IMR-90 (cell line): ENCODE measurements at regions not wholly inside any gene's neighbourhood (a gene's known extent, or its start where the extent isn't known, plus 50 kb on each side); places are given as distances from the start of the nearest gene placed in this dataset.

ENCODE experiments used
- ATAC-seq: fragments of 200-7000 bp; cut with Tn5 transposase; 2 replicates; pipeline ENCODE4 v1.9.1; 2020; ENCODE audit warnings: low read depth, mild to moderate bottlenecking, moderate library complexity
- BruUV-seq: library from RNA; stranded (reverse); fragments of 400-500 nt; replicated peaks from 2 replicates; lab custom pipeline; 2021; lab: Mats Ljungman, UMichigan
- CTCF ChIA-PET: fragments of 300-600 bp; formaldehyde crosslinking; extraction: SDS; loops from one replicate; lab custom pipeline; 2021; ENCODE audit warnings: antibody characterized with exemption; lab: Yijun Ruan, JAX
- POLR2A ChIA-PET: fragments of 300-600 bp; sonication (Branson Sonifier 250); formaldehyde crosslinking; loops from one replicate; lab custom pipeline; 2022; ENCODE audit warnings: antibody characterized with exemption; ENCODE audit not compliant: unreplicated experiment; lab: Charles Lee
- DNase-seq: peaks from one replicate; pipeline ENCODE4 v3.0.0; 2013
- H2AFZ ChIP-seq: replicated peaks from 2 replicates; pipeline ENCODE3; 2013; ENCODE audit warnings: low read length, mild to moderate bottlenecking; ENCODE audit not compliant: poor library complexity
- H2AK5ac ChIP-seq: 2 replicates; pipeline ENCODE4 v1.6.1; 2013; ENCODE audit warnings: low read depth, low read length, inconsistent platforms
- H2AK9ac ChIP-seq: replicated peaks from 2 replicates; pipeline ENCODE3; 2013; ENCODE audit warnings: mild to moderate bottlenecking, low read depth, low read length, moderate library complexity; ENCODE audit not compliant: poor library complexity
- H2BK120ac ChIP-seq: 2 replicates; pipeline ENCODE4 v1.6.1; 2013; ENCODE audit warnings: low read depth, low read length, inconsistent platforms
- H2BK15ac ChIP-seq: 3 replicates; pipeline ENCODE4 v1.6.1; 2013; ENCODE audit warnings: low read depth, low read length, inconsistent platforms
- H2BK20ac ChIP-seq: 2 replicates; pipeline ENCODE4 v1.6.1; 2013; ENCODE audit warnings: low read depth, mild to moderate bottlenecking, inconsistent platforms, low read length, moderate library complexity
- H2BK5ac ChIP-seq: 2 replicates; pipeline ENCODE4 v1.6.1; 2013; ENCODE audit warnings: mild to moderate bottlenecking, low read depth, low read length, inconsistent platforms; ENCODE audit not compliant: poor library complexity, severe bottlenecking
- H3K14ac ChIP-seq: replicated peaks from 2 replicates; pipeline ENCODE4 v1.6.1; 2013; ENCODE audit warnings: low read depth, low read length, inconsistent platforms
- H3K18ac ChIP-seq: 2 replicates; pipeline ENCODE4 v1.6.1; 2013; ENCODE audit warnings: low read depth, low read length, control low read depth
- H3K23ac ChIP-seq: 2 replicates; pipeline ENCODE4 v1.6.1; 2013; ENCODE audit warnings: low read depth, low read length, inconsistent platforms
- H3K27ac ChIP-seq: 2 replicates; pipeline ENCODE4 v1.5.1; 2013; ENCODE audit warnings: mild to moderate bottlenecking, control low read depth, low read length; ENCODE audit not compliant: insufficient read depth
- H3K27me3 ChIP-seq: 2 replicates; pipeline ENCODE4 v1.6.1; 2013; ENCODE audit warnings: low read length; ENCODE audit not compliant: control insufficient read depth, insufficient read depth
- H3K36me3 ChIP-seq: 2 replicates; pipeline ENCODE4 v1.6.1; 2013; ENCODE audit warnings: low read length, mixed read lengths; ENCODE audit not compliant: control insufficient read depth, insufficient read depth
- H3K4ac ChIP-seq: 2 replicates; pipeline ENCODE4 v1.6.1; 2013; ENCODE audit warnings: low read depth, low read length, inconsistent platforms
- H3K4me1 ChIP-seq: 2 replicates; pipeline ENCODE4 v1.6.1; 2013; ENCODE audit warnings: low read length, mixed read lengths; ENCODE audit not compliant: control insufficient read depth, insufficient read depth
- H3K4me2 ChIP-seq: 2 replicates; pipeline ENCODE4 v1.6.1; 2013; ENCODE audit warnings: low read depth, mild to moderate bottlenecking, control low read depth, low read length, moderate library complexity
- H3K4me3 ChIP-seq: 2 replicates; pipeline ENCODE4 v1.5.1; 2013; ENCODE audit warnings: low read depth, mild to moderate bottlenecking, control low read depth, low read length, moderate library complexity; ENCODE audit not compliant: insufficient read depth
- H3K56ac ChIP-seq: 2 replicates; pipeline ENCODE4 v1.6.1; 2013; ENCODE audit warnings: low read length, inconsistent platforms; ENCODE audit not compliant: insufficient read depth; ENCODE audit errors: extremely low read depth
- H3K79me1 ChIP-seq, 2 experiments: 2 replicates each; pipeline ENCODE4 v1.6.1; 2013; ENCODE audit warnings: low read length in 2 of 2, inconsistent platforms in 1 of 2, low read depth in 1 of 2
- H3K9ac ChIP-seq: 2 replicates; pipeline ENCODE4 v1.6.1; 2013; ENCODE audit warnings: low read depth, low read length, control low read depth
- H3K9me1 ChIP-seq: 2 replicates; pipeline ENCODE4 v1.6.1; 2013; ENCODE audit warnings: low read length, inconsistent platforms; ENCODE audit not compliant: insufficient read depth
- H3K9me3 ChIP-seq: 2 replicates; pipeline ENCODE4 v1.6.1; 2013; ENCODE audit warnings: low read length; ENCODE audit not compliant: control insufficient read depth, insufficient read depth
- H4K20me1 ChIP-seq: 2 replicates; pipeline ENCODE4 v1.6.1; 2013; ENCODE audit warnings: low read length, inconsistent platforms; ENCODE audit not compliant: insufficient read depth
- H4K5ac ChIP-seq: 2 replicates; pipeline ENCODE4 v1.6.1; 2013; ENCODE audit warnings: mild to moderate bottlenecking, low read depth, low read length, control low read depth
- H4K8ac ChIP-seq, 2 experiments: 2 replicates each; pipeline ENCODE4 v1.6.1; 2013; ENCODE audit warnings: low read depth in 2 of 2, low read length in 2 of 2, control low read depth in 1 of 2, inconsistent platforms in 1 of 2
- H4K91ac ChIP-seq: 2 replicates; pipeline ENCODE4 v1.6.1; 2013; ENCODE audit warnings: low read depth, low read length, inconsistent platforms; ENCODE audit not compliant: insufficient read depth
- BHLHE40 ChIP-seq: fragments of 150-350 bp; IDR thresholded peaks from 2 replicates; pipeline ENCODE4 v1.6.1; 2016; ENCODE audit warnings: mild to moderate bottlenecking, low read depth, low read length
- RAD21 ChIP-seq: IDR thresholded peaks from 2 replicates; pipeline ENCODE4 v1.6.1; 2012; ENCODE audit warnings: low read length, improper control_type of control experiment
- WGBS, 2 experiments: methylation state at CpG; one replicate each; pipeline versions ENCODE4 v1.1.5 to v1.1.7; 2013; ENCODE audit warnings: missing lambda C conversion rate in 2 of 2; ENCODE audit not compliant: insufficient read length in 1 of 2; ENCODE audit errors: extremely low coverage in 2 of 2; 5-methylcytosine and 5-hydroxymethylcytosine counted together
- dilution Hi-C: fragments of 300-500 bp; cut with HindIII; formaldehyde crosslinking; loops from one replicate; pipeline ENCODE4 v1.14.3; 2018; ENCODE audit warnings: low sequenced_read_pairs; ENCODE audit not compliant: unreplicated experiment
- in situ Hi-C: fragments of 300-500 bp; cut with MboI; formaldehyde crosslinking; loops from 3 replicates; pipeline ENCODE4 v1.14.3; 2019; ENCODE audit warnings: low sequenced_read_pairs, inconsistent platforms, mixed read lengths
- intact Hi-C: fragments of 100-400 bp; cut with micrococcal nuclease; formaldehyde crosslinking; loops from 2 replicates; pipeline ENCODE4 v1.10.0; 2022

- no peak overlapping the region for H3K4me2 ChIP-seq
- no peaks in the 10 kb centered on the region for H3K9me3 ChIP-seq
- in situ Hi-C loops, result no loop called here
- BruUV-seq, result no TSS peak
- no peak overlapping the region for H3K4ac ChIP-seq
- H2AK9ac ChIP-seq, result no peak overlapping the region
- no peak overlapping the region for H2BK20ac ChIP-seq
- no peaks in the 10 kb centered on the region for H3K27me3 ChIP-seq
- ChIA-PET CTCF (no interaction called here), POLR2A (no interaction called here)
- no peaks in the 10 kb centered on the region for H3K36me3 ChIP-seq
- no peak overlapping the region for H2BK5ac ChIP-seq
- H2AFZ ChIP-seq, result no peak overlapping the region
- H3K56ac ChIP-seq, result no peak overlapping the region
- dilution Hi-C loops, result no loop called here
- H3K18ac ChIP-seq, result no peak overlapping the region
- H3K4me3 ChIP-seq, result no peak overlapping the region
- TF ChIP-seq BHLHE40 (no peak), RAD21 (no peak)
- no peak overlapping the region for H2BK15ac ChIP-seq
- no peak overlapping the region for H4K91ac ChIP-seq
- DNase-seq, result no peak
- no peak overlapping the region for H4K5ac ChIP-seq
- no peak overlapping the region for H2BK120ac ChIP-seq
- H3K14ac ChIP-seq, result no peak overlapping the region
- no peak overlapping the region for H4K8ac ChIP-seq
- intact Hi-C loops, result no loop called here
- H3K9me1 ChIP-seq, result no peaks in the 10 kb centered on the region
- H3K23ac ChIP-seq, result no peak overlapping the region
- ATAC-seq, result no peak
- no peak overlapping the region for H3K9ac ChIP-seq
- H3K4me1 ChIP-seq, result no peaks in the 10 kb centered on the region
- H4K20me1 ChIP-seq, result no peaks in the 10 kb centered on the region
- no CpG with 5 or more reads among the region's 5 CpGs for WGBS, 2 experiments
- H3K27ac ChIP-seq, result no peak overlapping the region
- H2AK5ac ChIP-seq, result no peak overlapping the region
- H3K79me1 ChIP-seq, result no peaks in the 10 kb centered on the region
Measured at GRCh38 chr1:199914546-199914945, 113.0 kb upstream of the NR5A2 start.
